Hepatocyte (in vitro differentiated cells): ENCODE measurements at regions not wholly inside any gene's neighbourhood (a gene's known extent, or its start where the extent isn't known, plus 50 kb on each side); places are given as distances from the start of the nearest gene placed in this dataset.
"Not testable (repeated sequence)": the region's sequence is repeated elsewhere in the genome, so short reads cannot be mapped to it uniquely, and the experiment has no call there.

Experiments
- DNase-seq: peaks from one replicate; pipeline ENCODE4 v3.0.0-alpha.2; 2016; ENCODE audit warnings: low spot score
- H2AFZ ChIP-seq: fragments of 200-600 bp; sonication (generic); 2 replicates; pipeline ENCODE4 v1.6.0; 2016; ENCODE audit warnings: antibody characterized with exemption, mild to moderate bottlenecking
- H3K27ac ChIP-seq: fragments of 200-600 bp; sonication (generic); 2 replicates; pipeline ENCODE4 v1.5.1; 2016; ENCODE audit warnings: mild to moderate bottlenecking
- H3K27me3 ChIP-seq: fragments of 200-600 bp; sonication (generic); 2 replicates; pipeline ENCODE4 v1.6.1; 2016
- H3K36me3 ChIP-seq: fragments of 200-600 bp; sonication (generic); replicated peaks from 2 replicates; pipeline ENCODE4 v1.5.1; 2016; ENCODE audit warnings: low read depth; ENCODE audit not compliant: insufficient read depth
- H3K4me1 ChIP-seq: fragments of 200-600 bp; sonication (generic); 2 replicates; pipeline ENCODE4 v1.5.1; 2016; ENCODE audit warnings: mild to moderate bottlenecking, moderate library complexity; ENCODE audit not compliant: insufficient read depth
- H3K4me2 ChIP-seq: fragments of 200-600 bp; sonication (generic); 2 replicates; pipeline ENCODE4 v1.6.0; 2016
- H3K4me3 ChIP-seq: fragments of 200-600 bp; sonication (generic); 2 replicates; pipeline ENCODE4 v1.5.1; 2016; ENCODE audit warnings: mild to moderate bottlenecking
- H3K79me2 ChIP-seq: fragments of 200-600 bp; sonication (generic); 2 replicates; pipeline ENCODE4 v1.6.0; 2017; ENCODE audit warnings: mild to moderate bottlenecking
- H3K9me2 ChIP-seq: fragments of 200-600 bp; sonication (generic); replicated peaks from 2 replicates; pipeline ENCODE4 v1.6.0; 2017; ENCODE audit warnings: mild to moderate bottlenecking; ENCODE audit not compliant: insufficient read depth
- H3K9me3 ChIP-seq: fragments of 200-600 bp; sonication (generic); 2 replicates; pipeline ENCODE4 v1.5.1; 2016; ENCODE audit warnings: low read depth, mild to moderate bottlenecking
- H4K20me1 ChIP-seq: fragments of 200-600 bp; sonication (generic); 2 replicates; pipeline ENCODE4 v1.6.0; 2016; ENCODE audit warnings: mild to moderate bottlenecking; ENCODE audit not compliant: insufficient read depth, poor library complexity, severe bottlenecking
- EZH2 ChIP-seq: fragments of 200-600 bp; sonication (generic); IDR thresholded peaks from 2 replicates; pipeline ENCODE4 v1.6.1; 2016; ENCODE audit warnings: antibody characterized with exemption, mild to moderate bottlenecking, borderline replicate concordance
- EZH2phosphoT487 ChIP-seq: fragments of 200-600 bp; sonication (generic); IDR thresholded peaks from one replicate; pipeline ENCODE4 v1.6.1; 2018; ENCODE audit warnings: antibody characterized with exemption, mild to moderate bottlenecking, low read depth, moderate library complexity; ENCODE audit not compliant: unreplicated experiment, severe bottlenecking
- WGBS: methylation state at CpG from one replicate; pipeline ENCODE4 v1.1.6; 2016; ENCODE audit warnings: low lambda C conversion rate; ENCODE audit errors: missing lambda C conversion rate; 5-methylcytosine and 5-hydroxymethylcytosine counted together
- TF ChIP-seq, protein P1 (sequence below): fragments of 200-600 bp; sonication (generic); IDR thresholded peaks from 2 replicates; pipeline ENCODE4 v1.5.1; 2016; ENCODE audit warnings: antibody characterized with exemption, mild to moderate bottlenecking; ENCODE audit not compliant: poor library complexity

DNA sequence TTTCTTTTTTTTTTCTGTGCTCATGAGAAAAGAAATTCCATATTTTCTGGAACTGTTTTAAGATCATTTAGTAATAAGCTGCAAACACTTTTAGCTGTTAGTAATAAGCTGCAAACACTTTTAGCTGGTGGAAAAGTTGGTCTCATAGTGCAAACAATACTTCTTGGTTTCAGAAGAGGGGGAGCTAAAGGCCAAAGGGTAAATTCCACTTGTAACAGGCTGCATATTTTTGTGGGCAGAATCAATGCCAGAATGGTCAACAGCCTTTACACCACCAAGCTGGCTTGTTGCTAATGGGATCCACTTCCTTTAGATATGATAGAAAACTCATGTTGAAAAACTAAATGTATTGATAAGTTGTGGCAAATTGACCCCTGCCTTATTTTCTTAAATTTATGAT is 356.8 kb downstream of the NR4A2 start:
- H2AFZ ChIP-seq: no peak overlapping the region
- no peaks in the 10 kb centered on the region for H4K20me1 ChIP-seq
- no peaks in the 10 kb centered on the region for H3K27me3 ChIP-seq
- H3K4me3 ChIP-seq: no peak overlapping the region
- no peak overlapping the region for H3K4me2 ChIP-seq
- no peaks in the 10 kb centered on the region for H3K9me3 ChIP-seq
- H3K9me2 ChIP-seq: no peaks in the 10 kb centered on the region
- H3K27ac ChIP-seq: no peak overlapping the region
- peak; percentile 11 for DNase-seq
- no peaks in the 10 kb centered on the region for H3K79me2 ChIP-seq
- peaks cover 6% of the 10 kb centered on the region for H3K4me1 ChIP-seq
- TF ChIP-seq, protein P1, sequence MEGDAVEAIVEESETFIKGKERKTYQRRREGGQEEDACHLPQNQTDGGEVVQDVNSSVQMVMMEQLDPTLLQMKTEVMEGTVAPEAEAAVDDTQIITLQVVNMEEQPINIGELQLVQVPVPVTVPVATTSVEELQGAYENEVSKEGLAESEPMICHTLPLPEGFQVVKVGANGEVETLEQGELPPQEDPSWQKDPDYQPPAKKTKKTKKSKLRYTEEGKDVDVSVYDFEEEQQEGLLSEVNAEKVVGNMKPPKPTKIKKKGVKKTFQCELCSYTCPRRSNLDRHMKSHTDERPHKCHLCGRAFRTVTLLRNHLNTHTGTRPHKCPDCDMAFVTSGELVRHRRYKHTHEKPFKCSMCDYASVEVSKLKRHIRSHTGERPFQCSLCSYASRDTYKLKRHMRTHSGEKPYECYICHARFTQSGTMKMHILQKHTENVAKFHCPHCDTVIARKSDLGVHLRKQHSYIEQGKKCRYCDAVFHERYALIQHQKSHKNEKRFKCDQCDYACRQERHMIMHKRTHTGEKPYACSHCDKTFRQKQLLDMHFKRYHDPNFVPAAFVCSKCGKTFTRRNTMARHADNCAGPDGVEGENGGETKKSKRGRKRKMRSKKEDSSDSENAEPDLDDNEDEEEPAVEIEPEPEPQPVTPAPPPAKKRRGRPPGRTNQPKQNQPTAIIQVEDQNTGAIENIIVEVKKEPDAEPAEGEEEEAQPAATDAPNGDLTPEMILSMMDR: no peak
- TF ChIP-seq EZH2phosphoT487 (no peak), EZH2 (no peak)
- no peaks in the 10 kb centered on the region for H3K36me3 ChIP-seq

DNA sequence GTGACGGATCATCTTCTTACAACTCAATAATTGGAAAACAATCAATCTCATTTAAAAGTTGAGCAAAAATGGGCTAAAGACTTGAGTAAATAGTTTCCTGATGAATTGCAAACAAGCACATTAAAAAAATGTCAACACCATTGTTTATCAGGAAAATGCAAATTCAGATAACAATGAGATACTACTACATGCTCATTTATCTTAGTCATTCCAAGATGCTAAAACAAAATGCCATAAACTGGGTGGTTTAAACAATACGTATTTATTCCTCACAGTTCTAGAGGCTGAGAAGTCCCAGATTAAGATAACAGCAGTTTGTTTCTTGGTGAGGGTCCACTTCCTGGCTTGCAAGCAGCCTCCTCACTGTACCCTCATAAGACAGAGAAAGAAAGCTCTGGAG is 359.6 kb downstream of the NR4A2 start:
- Histone ChIP-seq H3K36me3 (no peaks in the 10 kb centered on the region), H3K27ac (no peak overlapping the region), H3K4me3 (no peak overlapping the region), H3K4me1 (peaks cover 6% of the 10 kb centered on the region), H3K9me2 (no peaks in the 10 kb centered on the region), H2AFZ (no peak overlapping the region), H3K27me3 (no peaks in the 10 kb centered on the region), H3K9me3 (no peaks in the 10 kb centered on the region), H3K4me2 (no peak overlapping the region), H4K20me1 (no peaks in the 10 kb centered on the region), H3K79me2 (no peaks in the 10 kb centered on the region)
- TF ChIP-seq EZH2: no peak
- TF ChIP-seq EZH2phosphoT487: no peak
- TF ChIP-seq, protein P1: no peak
- no peak for DNase-seq
- WGBS: 28% methylated on average over 2 of the region's 2 CpGs

DNA sequence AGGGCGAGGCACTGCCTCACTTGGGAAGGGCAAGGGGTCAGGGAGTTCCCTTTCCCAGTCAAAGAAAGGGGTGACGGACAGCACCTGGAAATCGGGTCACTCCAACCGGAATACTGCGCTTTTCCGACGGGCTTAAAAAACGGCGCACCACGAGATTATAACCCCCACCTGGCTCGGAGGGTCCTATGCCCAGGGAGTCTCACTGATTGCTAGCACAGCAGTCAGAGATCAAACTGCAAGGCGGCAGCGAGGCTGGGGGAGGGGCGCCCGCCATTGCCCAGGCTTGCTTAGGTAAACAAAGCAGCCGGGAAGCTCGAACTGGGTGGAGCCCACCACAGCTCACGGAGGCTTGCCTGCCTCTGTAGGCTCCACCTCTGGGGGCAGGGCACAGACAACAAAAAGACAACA is 366.5 kb downstream of the NR4A2 start:
- not testable (repeated sequence) for H3K4me2 ChIP-seq, DNase-seq, H3K9me3 ChIP-seq, H4K20me1 ChIP-seq, H3K9me2 ChIP-seq, H3K27me3 ChIP-seq, H3K27ac ChIP-seq, H3K79me2 ChIP-seq, H3K4me3 ChIP-seq, H2AFZ ChIP-seq, H3K36me3 ChIP-seq, H3K4me1 ChIP-seq
- 63% methylated on average over 11 of the region's 18 CpGs for WGBS

DNA sequence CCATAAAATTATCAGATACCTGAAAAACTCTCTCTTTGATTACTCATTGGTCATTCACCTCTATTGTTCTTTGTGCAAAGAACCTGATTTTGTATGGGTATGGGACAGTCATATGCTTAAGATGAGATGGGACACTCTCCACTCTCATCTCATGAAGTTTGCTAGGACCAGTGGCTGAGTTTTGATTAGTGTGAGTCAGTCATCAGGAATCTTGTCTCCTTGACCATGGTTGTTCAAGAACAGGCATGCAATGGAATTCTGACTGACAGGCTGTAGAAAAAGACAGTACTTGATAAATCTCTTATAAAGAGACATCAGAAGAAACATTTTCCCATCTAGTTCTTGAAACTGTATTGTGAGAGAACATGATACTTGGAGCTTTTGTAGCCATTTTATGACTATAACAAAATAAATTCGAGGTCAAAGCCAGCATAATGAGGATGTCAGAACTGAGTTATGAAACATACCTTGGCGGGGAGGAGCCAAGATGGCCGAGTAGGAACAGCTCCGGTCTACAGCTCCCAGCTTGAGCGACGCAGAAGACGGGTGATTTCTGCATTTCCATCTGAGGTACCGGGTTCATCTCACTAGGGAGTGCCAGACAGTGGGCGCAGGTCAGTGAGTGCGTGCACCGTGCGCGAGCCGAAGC is 367.0 kb downstream of the NR4A2 start:
- Histone ChIP-seq H3K27ac (no peak overlapping the region), H3K4me2 (no peak overlapping the region), H3K9me2 (no peaks in the 10 kb centered on the region), H3K4me3 (no peak overlapping the region), H2AFZ (no peak overlapping the region), H3K9me3 (no peaks in the 10 kb centered on the region), H3K4me1 (no peaks in the 10 kb centered on the region), H4K20me1 (no peaks in the 10 kb centered on the region), H3K27me3 (no peaks in the 10 kb centered on the region), H3K36me3 (no peaks in the 10 kb centered on the region), H3K79me2 (no peaks in the 10 kb centered on the region)
- DNase-seq: no peak
- TF ChIP-seq, protein P1: no peak
- TF ChIP-seq EZH2 (no peak), EZH2phosphoT487 (no peak)
- WGBS: 94% methylated on average over 13 of the region's 14 CpGs
